SK-N-SH treated with all-trans-retinoic acid at 6 μM for 48 hours (cell line): ENCODE measurements at regions not wholly inside any gene's neighbourhood (a gene's known extent, or its start where the extent isn't known, plus 50 kb on each side); places are given as distances from the start of the nearest gene placed in this dataset.

Experiments
- ATAC-seq: fragments of 200-7000 bp; cut with Tn5 transposase; 3 replicates; pipeline ENCODE4 v1.9.1; 2020; ENCODE audit warnings: mild to moderate bottlenecking, moderate library complexity
- ARNTL ChIP-seq: fragments of 450-650 bp; formaldehyde crosslinking; IDR thresholded peaks from 2 replicates; pipeline ENCODE4 v1.5.0; 2020; ENCODE audit warnings: low read depth, mild to moderate bottlenecking, moderate library complexity, borderline replicate concordance
- BACH2 ChIP-seq: fragments of 250-450 bp; sonication (Bioruptor Pico); IDR thresholded peaks from 2 replicates; pipeline ENCODE4 v1.9.0; 2021; ENCODE audit warnings: mild to moderate bottlenecking, borderline replicate concordance
- CSDC2 ChIP-seq: fragments of 250-450 bp; sonication (Bioruptor Pico); IDR thresholded peaks from 2 replicates; pipeline ENCODE4 v1.5.0; 2020; ENCODE audit warnings: mild to moderate bottlenecking, moderate library complexity
- ISL1 ChIP-seq: fragments of 250-450 bp; sonication (Bioruptor Pico); IDR thresholded peaks from 2 replicates; pipeline ENCODE4 v2.1.2; 2022; ENCODE audit warnings: mild to moderate bottlenecking, moderate library complexity
- OSR1 ChIP-seq: fragments of 250-450 bp; sonication (Bioruptor Pico); IDR thresholded peaks from 2 replicates; pipeline ENCODE4 v1.8.0; 2022; ENCODE audit warnings: moderate library complexity, mild to moderate bottlenecking, inconsistent platforms
- PPARA ChIP-seq: fragments of 250-450 bp; sonication (Bioruptor Pico); IDR thresholded peaks from 2 replicates; pipeline ENCODE4 v1.5.0; 2020; ENCODE audit warnings: mild to moderate bottlenecking, borderline replicate concordance
- RARB ChIP-seq: fragments of 250-450 bp; sonication (Bioruptor Pico); IDR thresholded peaks from 2 replicates; pipeline ENCODE4 v1.8.0; 2021; ENCODE audit warnings: mild to moderate bottlenecking, moderate library complexity
- SNAI2 ChIP-seq: fragments of 250-450 bp; sonication (Bioruptor Pico); IDR thresholded peaks from 2 replicates; pipeline ENCODE4 v1.5.0; 2020; ENCODE audit warnings: mild to moderate bottlenecking, moderate library complexity
- TOX ChIP-seq: fragments of 250-450 bp; sonication (Bioruptor Pico); IDR thresholded peaks from 2 replicates; pipeline ENCODE4 v1.8.0; 2021; ENCODE audit warnings: mild to moderate bottlenecking, moderate library complexity, borderline replicate concordance
- ZC3H10 ChIP-seq: fragments of 250-450 bp; sonication (Bioruptor Pico); IDR thresholded peaks from 2 replicates; pipeline ENCODE4 v1.5.1; 2021; ENCODE audit warnings: mild to moderate bottlenecking, moderate library complexity
- ZFP3 ChIP-seq: fragments of 250-450 bp; sonication (Bioruptor Pico); IDR thresholded peaks from 2 replicates; pipeline ENCODE4 v1.5.0; 2020; ENCODE audit warnings: mild to moderate bottlenecking, moderate library complexity
- ZFP30 ChIP-seq: fragments of 450-650 bp; formaldehyde crosslinking; IDR thresholded peaks from 2 replicates; pipeline ENCODE4 v1.5.0; 2022; ENCODE audit warnings: mild to moderate bottlenecking, moderate library complexity
- ZNF565 ChIP-seq: fragments of 450-650 bp; formaldehyde crosslinking; conservative IDR thresholded peaks from 2 replicates; pipeline ENCODE4 v1.5.0; 2020; ENCODE audit warnings: low read depth, mild to moderate bottlenecking, moderate library complexity
- ZNF8 ChIP-seq: fragments of 450-650 bp; formaldehyde crosslinking; IDR thresholded peaks from 2 replicates; pipeline ENCODE4 v1.5.0; 2020; ENCODE audit warnings: mild to moderate bottlenecking, moderate library complexity
- TF ChIP-seq, protein P1 (sequence below): fragments of 250-450 bp; sonication (Bioruptor Pico); IDR thresholded peaks from 2 replicates; pipeline ENCODE4 v1.5.1; 2021; ENCODE audit warnings: mild to moderate bottlenecking, moderate library complexity
- TF ChIP-seq, protein P2 (sequence below): fragments of 250-450 bp; sonication (Bioruptor Pico); IDR thresholded peaks from 2 replicates; pipeline ENCODE4 v1.5.1; 2020; ENCODE audit warnings: low read depth, mild to moderate bottlenecking, moderate library complexity
- TF ChIP-seq, protein P3 (sequence below): fragments of 250-450 bp; sonication (Bioruptor Pico); IDR thresholded peaks from 2 replicates; pipeline ENCODE4 v1.5.0; 2020; ENCODE audit warnings: mild to moderate bottlenecking, moderate library complexity
- TF ChIP-seq, protein P4 (sequence below): fragments of 250-450 bp; sonication (Bioruptor Pico); IDR thresholded peaks from 2 replicates; pipeline ENCODE4 v1.8.0; 2021; ENCODE audit warnings: low read depth, mild to moderate bottlenecking, moderate library complexity, borderline replicate concordance
- TF ChIP-seq, protein P5 (sequence below): fragments of 250-450 bp; sonication (Bioruptor Pico); IDR thresholded peaks from 2 replicates; pipeline ENCODE4 v1.8.0; 2020; ENCODE audit warnings: mild to moderate bottlenecking, moderate library complexity, borderline replicate concordance

DNA sequence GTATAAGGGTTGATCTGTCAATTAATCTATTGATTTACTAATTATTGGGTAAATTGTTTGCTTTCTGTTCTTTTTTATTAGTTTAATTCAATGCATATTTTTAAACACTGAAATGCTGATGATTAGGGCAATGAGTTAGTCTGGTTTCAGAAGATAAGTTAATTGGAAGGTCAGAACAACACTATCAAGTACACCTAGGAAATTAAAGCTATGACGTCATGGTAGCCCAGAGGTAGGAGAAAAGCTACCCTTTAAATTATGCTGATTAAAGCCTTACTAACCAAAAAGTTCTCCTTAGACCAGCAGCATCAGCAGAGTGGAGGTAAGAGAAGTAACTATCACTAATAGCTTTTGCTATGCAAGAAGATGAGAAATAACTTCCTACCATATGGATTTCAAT is 770.4 kb upstream of the ARPP21 start:
- no peak for TF ChIP-seq ARNTL
- TF ChIP-seq, protein P1, sequence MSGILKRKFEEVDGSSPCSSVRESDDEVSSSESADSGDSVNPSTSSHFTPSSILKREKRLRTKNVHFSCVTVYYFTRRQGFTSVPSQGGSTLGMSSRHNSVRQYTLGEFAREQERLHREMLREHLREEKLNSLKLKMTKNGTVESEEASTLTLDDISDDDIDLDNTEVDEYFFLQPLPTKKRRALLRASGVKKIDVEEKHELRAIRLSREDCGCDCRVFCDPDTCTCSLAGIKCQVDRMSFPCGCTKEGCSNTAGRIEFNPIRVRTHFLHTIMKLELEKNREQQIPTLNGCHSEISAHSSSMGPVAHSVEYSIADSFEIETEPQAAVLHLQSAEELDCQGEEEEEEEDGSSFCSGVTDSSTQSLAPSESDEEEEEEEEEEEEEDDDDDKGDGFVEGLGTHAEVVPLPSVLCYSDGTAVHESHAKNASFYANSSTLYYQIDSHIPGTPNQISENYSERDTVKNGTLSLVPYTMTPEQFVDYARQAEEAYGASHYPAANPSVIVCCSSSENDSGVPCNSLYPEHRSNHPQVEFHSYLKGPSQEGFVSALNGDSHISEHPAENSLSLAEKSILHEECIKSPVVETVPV (CRISPR knock-in tag), result no peak
- no peak for TF ChIP-seq OSR1 (CRISPR knock-in tag)
- no peak for ATAC-seq

DNA sequence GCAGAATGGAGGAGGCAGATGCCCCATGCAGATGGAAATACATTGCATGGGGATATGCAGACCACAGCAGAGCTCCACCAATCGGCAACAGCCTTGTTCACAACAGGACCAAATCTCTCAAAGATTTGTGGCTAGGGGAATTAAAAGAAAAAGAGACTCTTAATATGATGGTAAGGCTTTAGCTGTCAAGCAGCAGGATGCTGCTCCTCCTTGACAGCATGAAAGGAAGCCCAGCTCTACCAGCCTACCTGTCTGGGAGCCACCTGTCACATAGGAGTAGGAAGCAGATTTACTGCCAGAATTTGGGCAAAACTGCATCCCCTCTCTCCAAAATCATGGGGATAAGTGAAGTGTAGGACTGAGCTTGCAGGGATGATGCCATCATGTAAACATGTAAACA is 769.6 kb upstream of the ARPP21 start:
- no peak for TF ChIP-seq ZFP30 (CRISPR knock-in tag)
- TF ChIP-seq ZFP3 (CRISPR knock-in tag), result no peak
- no peak for TF ChIP-seq PPARA (CRISPR knock-in tag)
- TF ChIP-seq, protein P2, sequence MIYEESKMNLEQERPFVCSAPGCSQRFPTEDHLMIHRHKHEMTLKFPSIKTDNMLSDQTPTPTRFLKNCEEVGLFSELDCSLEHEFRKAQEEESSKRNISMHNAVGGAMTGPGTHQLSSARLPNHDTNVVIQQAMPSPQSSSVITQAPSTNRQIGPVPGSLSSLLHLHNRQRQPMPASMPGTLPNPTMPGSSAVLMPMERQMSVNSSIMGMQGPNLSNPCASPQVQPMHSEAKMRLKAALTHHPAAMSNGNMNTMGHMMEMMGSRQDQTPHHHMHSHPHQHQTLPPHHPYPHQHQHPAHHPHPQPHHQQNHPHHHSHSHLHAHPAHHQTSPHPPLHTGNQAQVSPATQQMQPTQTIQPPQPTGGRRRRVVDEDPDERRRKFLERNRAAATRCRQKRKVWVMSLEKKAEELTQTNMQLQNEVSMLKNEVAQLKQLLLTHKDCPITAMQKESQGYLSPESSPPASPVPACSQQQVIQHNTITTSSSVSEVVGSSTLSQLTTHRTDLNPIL (CRISPR knock-in tag), result no peak
- TF ChIP-seq ISL1 (CRISPR knock-in tag), result no peak
- no peak for TF ChIP-seq OSR1 (CRISPR knock-in tag)
- no peak for ATAC-seq

DNA sequence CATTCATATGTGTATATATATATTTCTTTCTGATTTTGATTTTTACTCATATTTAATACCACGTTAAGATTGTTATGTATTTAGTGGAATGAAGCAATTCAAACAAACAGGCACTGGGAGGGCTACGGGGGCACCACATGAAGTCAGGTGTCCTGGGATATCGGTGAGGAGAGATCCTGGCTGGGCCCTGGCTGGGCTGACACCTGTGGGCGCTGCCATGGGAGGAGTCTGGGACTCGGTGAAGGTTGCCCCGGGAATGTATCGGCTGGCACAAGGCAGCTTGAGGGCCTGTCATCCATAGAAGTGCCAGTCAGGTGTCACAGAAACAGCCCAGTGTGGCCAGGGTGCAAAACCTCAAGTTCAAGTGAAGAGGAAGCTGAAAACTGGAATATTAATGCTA is 766.9 kb upstream of the ARPP21 start:
- TF ChIP-seq, protein P1 (CRISPR knock-in tag), result no peak
- TF ChIP-seq RARB (CRISPR knock-in tag) (no peak), ZNF8 (CRISPR knock-in tag) (no peak), OSR1 (CRISPR knock-in tag) (no peak), CSDC2 (CRISPR knock-in tag) (no peak), ZC3H10 (no peak), PPARA (CRISPR knock-in tag) (no peak), ZFP30 (CRISPR knock-in tag) (no peak), BACH2 (no peak), TOX (CRISPR knock-in tag) (no peak), ISL1 (CRISPR knock-in tag) (no peak), ZNF565 (no peak), ARNTL (no peak), SNAI2 (CRISPR knock-in tag) (no peak)
- TF ChIP-seq, protein P3, sequence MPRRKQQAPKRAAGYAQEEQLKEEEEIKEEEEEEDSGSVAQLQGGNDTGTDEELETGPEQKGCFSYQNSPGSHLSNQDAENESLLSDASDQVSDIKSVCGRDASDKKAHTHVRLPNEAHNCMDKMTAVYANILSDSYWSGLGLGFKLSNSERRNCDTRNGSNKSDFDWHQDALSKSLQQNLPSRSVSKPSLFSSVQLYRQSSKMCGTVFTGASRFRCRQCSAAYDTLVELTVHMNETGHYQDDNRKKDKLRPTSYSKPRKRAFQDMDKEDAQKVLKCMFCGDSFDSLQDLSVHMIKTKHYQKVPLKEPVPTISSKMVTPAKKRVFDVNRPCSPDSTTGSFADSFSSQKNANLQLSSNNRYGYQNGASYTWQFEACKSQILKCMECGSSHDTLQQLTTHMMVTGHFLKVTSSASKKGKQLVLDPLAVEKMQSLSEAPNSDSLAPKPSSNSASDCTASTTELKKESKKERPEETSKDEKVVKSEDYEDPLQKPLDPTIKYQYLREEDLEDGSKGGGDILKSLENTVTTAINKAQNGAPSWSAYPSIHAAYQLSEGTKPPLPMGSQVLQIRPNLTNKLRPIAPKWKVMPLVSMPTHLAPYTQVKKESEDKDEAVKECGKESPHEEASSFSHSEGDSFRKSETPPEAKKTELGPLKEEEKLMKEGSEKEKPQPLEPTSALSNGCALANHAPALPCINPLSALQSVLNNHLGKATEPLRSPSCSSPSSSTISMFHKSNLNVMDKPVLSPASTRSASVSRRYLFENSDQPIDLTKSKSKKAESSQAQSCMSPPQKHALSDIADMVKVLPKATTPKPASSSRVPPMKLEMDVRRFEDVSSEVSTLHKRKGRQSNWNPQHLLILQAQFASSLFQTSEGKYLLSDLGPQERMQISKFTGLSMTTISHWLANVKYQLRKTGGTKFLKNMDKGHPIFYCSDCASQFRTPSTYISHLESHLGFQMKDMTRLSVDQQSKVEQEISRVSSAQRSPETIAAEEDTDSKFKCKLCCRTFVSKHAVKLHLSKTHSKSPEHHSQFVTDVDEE (CRISPR knock-in tag), result no peak
- TF ChIP-seq, protein P4, sequence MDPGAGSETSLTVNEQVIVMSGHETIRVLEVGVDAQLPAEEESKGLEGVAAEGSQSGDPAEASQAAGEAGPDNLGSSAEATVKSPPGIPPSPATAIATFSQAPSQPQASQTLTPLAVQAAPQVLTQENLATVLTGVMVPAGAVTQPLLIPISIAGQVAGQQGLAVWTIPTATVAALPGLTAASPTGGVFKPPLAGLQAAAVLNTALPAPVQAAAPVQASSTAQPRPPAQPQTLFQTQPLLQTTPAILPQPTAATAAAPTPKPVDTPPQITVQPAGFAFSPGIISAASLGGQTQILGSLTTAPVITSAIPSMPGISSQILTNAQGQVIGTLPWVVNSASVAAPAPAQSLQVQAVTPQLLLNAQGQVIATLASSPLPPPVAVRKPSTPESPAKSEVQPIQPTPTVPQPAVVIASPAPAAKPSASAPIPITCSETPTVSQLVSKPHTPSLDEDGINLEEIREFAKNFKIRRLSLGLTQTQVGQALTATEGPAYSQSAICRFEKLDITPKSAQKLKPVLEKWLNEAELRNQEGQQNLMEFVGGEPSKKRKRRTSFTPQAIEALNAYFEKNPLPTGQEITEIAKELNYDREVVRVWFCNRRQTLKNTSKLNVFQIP (CRISPR knock-in tag), result no peak
- TF ChIP-seq, protein P5, sequence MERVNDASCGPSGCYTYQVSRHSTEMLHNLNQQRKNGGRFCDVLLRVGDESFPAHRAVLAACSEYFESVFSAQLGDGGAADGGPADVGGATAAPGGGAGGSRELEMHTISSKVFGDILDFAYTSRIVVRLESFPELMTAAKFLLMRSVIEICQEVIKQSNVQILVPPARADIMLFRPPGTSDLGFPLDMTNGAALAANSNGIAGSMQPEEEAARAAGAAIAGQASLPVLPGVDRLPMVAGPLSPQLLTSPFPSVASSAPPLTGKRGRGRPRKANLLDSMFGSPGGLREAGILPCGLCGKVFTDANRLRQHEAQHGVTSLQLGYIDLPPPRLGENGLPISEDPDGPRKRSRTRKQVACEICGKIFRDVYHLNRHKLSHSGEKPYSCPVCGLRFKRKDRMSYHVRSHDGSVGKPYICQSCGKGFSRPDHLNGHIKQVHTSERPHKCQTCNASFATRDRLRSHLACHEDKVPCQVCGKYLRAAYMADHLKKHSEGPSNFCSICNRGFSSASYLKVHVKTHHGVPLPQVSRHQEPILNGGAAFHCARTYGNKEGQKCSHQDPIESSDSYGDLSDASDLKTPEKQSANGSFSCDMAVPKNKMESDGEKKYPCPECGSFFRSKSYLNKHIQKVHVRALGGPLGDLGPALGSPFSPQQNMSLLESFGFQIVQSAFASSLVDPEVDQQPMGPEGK (CRISPR knock-in tag), result no peak
- TF ChIP-seq, protein P2 (CRISPR knock-in tag), result no peak
- ATAC-seq, result no peak
